HCT116 (cell line): ENCODE measurements at regions not wholly inside any gene's neighbourhood (a gene's known extent, or its start where the extent isn't known, plus 50 kb on each side); places are given as distances from the start of the nearest gene placed in this dataset.

Experiments
- ATAC-seq: fragments of 200-7000 bp; cut with Tn5 transposase; 2 replicates; pipeline ENCODE4 v1.9.1; 2020; ENCODE audit warnings: mild to moderate bottlenecking, moderate library complexity
- BruUV-seq: library from RNA; stranded (reverse); fragments of 400-500 nt; replicated peaks from 2 replicates; lab custom pipeline; 2021; lab: Mats Ljungman, UMichigan
- CTCF ChIA-PET: fragments of 300-600 bp; sonication (Branson Sonifier 250); formaldehyde crosslinking; loops from one replicate; lab custom pipeline; 2021; ENCODE audit warnings: antibody characterized with exemption; lab: Charles Lee
- POLR2A ChIA-PET: fragments of 300-600, 350-600 bp; sonication (Branson Sonifier 250); formaldehyde crosslinking; loops from one replicate; lab custom pipeline; 2021; ENCODE audit warnings: antibody characterized with exemption; lab: Charles Lee
- RAD21 ChIA-PET, 2 experiments: fragments of 300-600 bp; sonication (Branson Sonifier 250); formaldehyde crosslinking; loops; one replicate each; lab custom pipeline; 2023; ENCODE audit warnings: low total read pairs in 2 of 2; ENCODE audit not compliant: uncharacterized antibody in 2 of 2, unreplicated experiment in 2 of 2, low non-redundant PET in 1 of 2; lab: Charles Lee
- DNase-seq: peaks from one replicate; pipeline ENCODE4 v3.0.0-alpha.2; 2010; ENCODE audit warnings: low read depth, low spot score
- H2AFZ ChIP-seq: fragments of 200-600 bp; shearing (Covaris generic), sonication (generic); 2 replicates; pipeline ENCODE4 v1.6.1; 2017; ENCODE audit warnings: low read depth, mixed run types, mixed read lengths, antibody characterized with exemption, low read length; ENCODE audit not compliant: poor library complexity, severe bottlenecking
- H3K27ac ChIP-seq: 2 replicates; pipeline ENCODE4 v1.5.1; 2012; ENCODE audit warnings: low read depth, low read length
- H3K27me3 ChIP-seq: fragments of 200-600 bp; sonication (generic); 2 replicates; pipeline ENCODE4 v1.6.1; 2016; ENCODE audit warnings: mixed run types, low read length, mixed read lengths; ENCODE audit not compliant: insufficient read depth
- H3K36me3 ChIP-seq, 2 experiments: fragments of 200-500 bp in 1 of 2; fragments of 200-600 bp in 1 of 2; sonication (Bioruptor generic) in 1 of 2; sonication (generic) in 1 of 2; 2 replicates each; pipeline versions ENCODE4 v1.5.1 to v1.6.1; 2014 to 2016; ENCODE audit warnings: low read length in 2 of 2, inconsistent platforms in 1 of 2, mixed read lengths in 1 of 2, mixed run types in 1 of 2; ENCODE audit not compliant: insufficient read depth in 2 of 2, control insufficient read depth in 1 of 2
- H3K4me1 ChIP-seq, 2 experiments: fragments of 200-600 bp in 1 of 2; sonication (generic) in 1 of 2; 2 replicates each; pipeline versions ENCODE4 v1.5.1 to v1.6.1; 2012 to 2017; ENCODE audit warnings: low read length in 2 of 2, inconsistent platforms in 1 of 2, mild to moderate bottlenecking in 1 of 2, mixed read lengths in 1 of 2, mixed run types in 1 of 2, moderate library complexity in 1 of 2; ENCODE audit not compliant: insufficient read depth in 2 of 2, control insufficient read depth in 1 of 2
- H3K4me2 ChIP-seq: fragments of 200-600 bp; sonication (generic); 2 replicates; pipeline ENCODE4 v1.6.1; 2017; ENCODE audit warnings: mixed run types, low read length, mixed read lengths
- H3K4me3 ChIP-seq, 2 experiments: fragments of 200-600 bp in 1 of 2; sonication (generic) in 1 of 2; replicated peaks in 1 of 2; 2 replicates each; pipeline ENCODE4 v1.5.1; 2011 to 2016; ENCODE audit warnings: low read length in 2 of 2, control low read depth in 1 of 2, low read depth in 1 of 2, mild to moderate bottlenecking in 1 of 2, mixed read lengths in 1 of 2, mixed run types in 1 of 2
- H3K79me2 ChIP-seq: fragments of 200-600 bp; sonication (generic); 2 replicates; pipeline ENCODE4 v1.6.1; 2017; ENCODE audit warnings: mild to moderate bottlenecking, mixed run types, low read length, moderate library complexity, mixed read lengths; ENCODE audit not compliant: insufficient read depth
- H3K9ac ChIP-seq: fragments of 200-600 bp; sonication (generic); 2 replicates; pipeline ENCODE4 v1.6.1; 2016; ENCODE audit warnings: low read length, mixed read lengths
- H3K9me2 ChIP-seq: fragments of 200-600 bp; sonication (generic), shearing (Covaris generic); 2 replicates; pipeline ENCODE4 v1.6.1; 2017; ENCODE audit warnings: mixed run types, mild to moderate bottlenecking, moderate library complexity; ENCODE audit not compliant: insufficient read depth
- H3K9me3 ChIP-seq, 2 experiments: fragments of 200-500 bp in 1 of 2; fragments of 200-600 bp in 1 of 2; sonication (Bioruptor generic) in 1 of 2; sonication (generic) in 1 of 2; 2 replicates each; pipeline ENCODE4 v1.6.1; 2014 to 2017; ENCODE audit warnings: low read length in 2 of 2, mixed read lengths in 2 of 2, inconsistent platforms in 1 of 2, low read depth in 1 of 2, mild to moderate bottlenecking in 1 of 2, mixed run types in 1 of 2, moderate library complexity in 1 of 2; ENCODE audit not compliant: control insufficient read depth in 1 of 2, insufficient read depth in 1 of 2
- H4K20me1 ChIP-seq: fragments of 200-600 bp; sonication (generic), shearing (Covaris generic); 2 replicates; pipeline ENCODE4 v1.6.1; 2017; ENCODE audit warnings: mixed run types, mild to moderate bottlenecking, moderate library complexity; ENCODE audit not compliant: insufficient read depth
- CBX3 ChIP-seq: IDR thresholded peaks from 2 replicates; pipeline ENCODE4 v1.6.1; 2012; ENCODE audit warnings: low read depth
- CEBPB ChIP-seq: IDR thresholded peaks from 2 replicates; pipeline ENCODE4 v1.6.1; 2012; ENCODE audit warnings: low read depth
- EGR1 ChIP-seq: IDR thresholded peaks from 2 replicates; pipeline ENCODE4 v1.6.1; 2012; ENCODE audit warnings: low read depth
- FOSL1 ChIP-seq: IDR thresholded peaks from 2 replicates; pipeline ENCODE4 v1.6.1; 2012; ENCODE audit warnings: low read depth
- JUND ChIP-seq: IDR thresholded peaks from 2 replicates; pipeline ENCODE4 v1.6.1; 2012
- MAX ChIP-seq: IDR thresholded peaks from 2 replicates; pipeline ENCODE4 v1.6.1; 2012
- SP1 ChIP-seq: IDR thresholded peaks from 2 replicates; pipeline ENCODE4 v1.6.1; 2012; ENCODE audit warnings: low read depth
- SRF ChIP-seq: IDR thresholded peaks from 2 replicates; pipeline ENCODE4 v1.6.1; 2012; ENCODE audit warnings: low read depth
- TCF7L2 ChIP-seq: IDR thresholded peaks from 2 replicates; pipeline ENCODE4 v1.7.0; 2011; ENCODE audit warnings: borderline replicate concordance, inconsistent platforms; ENCODE audit not compliant: insufficient read depth, insufficient read length; ENCODE audit errors: extremely low read depth
- ZBTB33 ChIP-seq: IDR thresholded peaks from 2 replicates; pipeline ENCODE4 v1.6.1; 2011; ENCODE audit warnings: mild to moderate bottlenecking, low read length, moderate library complexity; ENCODE audit not compliant: insufficient replicate concordance; ENCODE audit errors: extremely low read depth
- ZFX ChIP-seq: fragments of 450-650 bp; IDR thresholded peaks from 2 replicates; pipeline ENCODE4 v1.6.1; 2017
- intact Hi-C: fragments of 100-400 bp; cut with micrococcal nuclease; formaldehyde crosslinking; loops from 2 replicates; pipeline ENCODE4 v1.10.0; 2022
- TF ChIP-seq, protein P1 (sequence below), 3 experiments: fragments of 200-600 bp in 1 of 3; sonication (generic) in 1 of 3; IDR thresholded peaks in 2 of 3; conservative IDR thresholded peaks in 1 of 3; 2 replicates each; pipeline ENCODE4 v1.5.1; 2012 to 2017; ENCODE audit warnings: low read depth in 2 of 3, low read length in 2 of 3, antibody characterized with exemption in 1 of 3, borderline replicate concordance in 1 of 3, control low read depth in 1 of 3, mild to moderate bottlenecking in 1 of 3, mixed read lengths in 1 of 3, mixed run types in 1 of 3, moderate library complexity in 1 of 3; ENCODE audit not compliant: insufficient read depth in 1 of 3

DNA sequence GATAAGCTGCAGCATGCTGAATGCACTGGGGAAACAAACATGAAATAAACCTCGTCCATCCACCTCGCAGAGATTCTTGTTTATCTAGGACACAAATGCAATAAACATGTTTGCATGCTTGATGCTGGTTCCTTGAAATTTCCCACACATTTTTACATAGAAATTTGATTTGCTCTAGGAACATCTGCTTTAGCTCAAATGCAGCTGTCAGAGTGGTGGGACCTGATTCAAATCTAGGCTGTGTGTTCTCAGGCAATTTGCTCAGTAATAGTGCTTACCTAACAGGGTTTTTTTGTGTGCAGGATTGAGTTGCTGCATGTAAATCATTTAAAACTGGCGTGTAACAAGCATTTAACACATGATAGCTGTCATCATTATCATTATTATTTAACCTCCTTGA lies 293.1 kb downstream of the QDPR start:
- H2AFZ ChIP-seq: no peak overlapping the region
- POLR2A ChIA-PET: no interaction called here
- H3K9ac ChIP-seq: no peak overlapping the region
- BruUV-seq: no TSS peak
- no peaks in the 10 kb centered on the region for H3K4me1 ChIP-seq
- no peaks in the 10 kb centered on the region for H3K9me2 ChIP-seq
- intact Hi-C loops: no loop called here
- no peaks in the 10 kb centered on the region for H3K36me3 ChIP-seq
- no peak for ATAC-seq
- H3K27me3 ChIP-seq: no peaks in the 10 kb centered on the region
- no peaks in the 10 kb centered on the region for H3K9me3 ChIP-seq
- no peaks in the 10 kb centered on the region for H4K20me1 ChIP-seq
- no peak for TF ChIP-seq ZBTB33
- TF ChIP-seq, protein P1, sequence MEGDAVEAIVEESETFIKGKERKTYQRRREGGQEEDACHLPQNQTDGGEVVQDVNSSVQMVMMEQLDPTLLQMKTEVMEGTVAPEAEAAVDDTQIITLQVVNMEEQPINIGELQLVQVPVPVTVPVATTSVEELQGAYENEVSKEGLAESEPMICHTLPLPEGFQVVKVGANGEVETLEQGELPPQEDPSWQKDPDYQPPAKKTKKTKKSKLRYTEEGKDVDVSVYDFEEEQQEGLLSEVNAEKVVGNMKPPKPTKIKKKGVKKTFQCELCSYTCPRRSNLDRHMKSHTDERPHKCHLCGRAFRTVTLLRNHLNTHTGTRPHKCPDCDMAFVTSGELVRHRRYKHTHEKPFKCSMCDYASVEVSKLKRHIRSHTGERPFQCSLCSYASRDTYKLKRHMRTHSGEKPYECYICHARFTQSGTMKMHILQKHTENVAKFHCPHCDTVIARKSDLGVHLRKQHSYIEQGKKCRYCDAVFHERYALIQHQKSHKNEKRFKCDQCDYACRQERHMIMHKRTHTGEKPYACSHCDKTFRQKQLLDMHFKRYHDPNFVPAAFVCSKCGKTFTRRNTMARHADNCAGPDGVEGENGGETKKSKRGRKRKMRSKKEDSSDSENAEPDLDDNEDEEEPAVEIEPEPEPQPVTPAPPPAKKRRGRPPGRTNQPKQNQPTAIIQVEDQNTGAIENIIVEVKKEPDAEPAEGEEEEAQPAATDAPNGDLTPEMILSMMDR (IDR thresholded peaks at IDR 0.05 in 2 of 3, conservative IDR thresholded peaks at IDR 0.05 in 1 of 3; ENCODE audit: borderline replicate concordance in 1 of 3, insufficient read depth in 1 of 3, low read depth in 2 of 3, low read length in 2 of 3): no peak
- TF ChIP-seq EGR1: no peak
- no peak for TF ChIP-seq JUND
- TF ChIP-seq CBX3: no peak
- no peak for TF ChIP-seq SRF
- no peak for TF ChIP-seq SP1
- no peak for TF ChIP-seq CEBPB
- TF ChIP-seq TCF7L2: no peak
- TF ChIP-seq ZFX: no peak
- no peak for TF ChIP-seq FOSL1
- TF ChIP-seq MAX: no peak
- RAD21 ChIA-PET: no interaction called here
- no peak overlapping the region for H3K4me3 ChIP-seq
- H3K4me2 ChIP-seq: no peak overlapping the region
- CTCF ChIA-PET: no interaction called here
- no peak overlapping the region for H3K27ac ChIP-seq
- H3K79me2 ChIP-seq: no peaks in the 10 kb centered on the region
- DNase-seq: no peak
